WTC11 (cell line): ENCODE measurements at regions not wholly inside any gene's neighbourhood (a gene's known extent, or its start where the extent isn't known, plus 50 kb on each side); places are given as distances from the start of the nearest gene placed in this dataset.

Experiments
- CDX4 ChIP-seq: fragments of 250-450 bp; sonication (Bioruptor Pico); IDR thresholded peaks from 2 replicates; pipeline ENCODE4 v1.9.0; 2021; ENCODE audit warnings: moderate library complexity, mild to moderate bottlenecking, inconsistent platforms, borderline replicate concordance
- SP1 ChIP-seq: sonication (generic); formaldehyde crosslinking; conservative IDR thresholded peaks from 2 replicates; pipeline ENCODE4 v1.8.1; 2022; ENCODE audit warnings: missing genetic modification reagents
- ZNF281 ChIP-seq: sonication (generic); formaldehyde crosslinking; IDR thresholded peaks from 2 replicates; pipeline ENCODE4 v1.8.0; 2023; ENCODE audit warnings: mild to moderate bottlenecking, missing genetic modification reagents
- ZNF512 ChIP-seq: sonication (generic); formaldehyde crosslinking; IDR thresholded peaks from 2 replicates; pipeline ENCODE4 v1.8.1; 2022; ENCODE audit warnings: missing genetic modification reagents, borderline replicate concordance
- TF ChIP-seq, protein P1 (sequence below): fragments of 200-600 bp; IDR thresholded peaks from 2 replicates; pipeline ENCODE4 v1.8.0; 2022; ENCODE audit warnings: antibody characterized with exemption

GRCh38 chr2:58640042-58640441 lies 398.9 kb upstream of the FANCL start:
- TF ChIP-seq CDX4 (CRISPR knock-in tag) (no peak), ZNF281 (no peak), ZNF512 (CRISPR knock-in tag) (no peak), SP1 (CRISPR knock-in tag) (no peak)
- TF ChIP-seq, protein P1, sequence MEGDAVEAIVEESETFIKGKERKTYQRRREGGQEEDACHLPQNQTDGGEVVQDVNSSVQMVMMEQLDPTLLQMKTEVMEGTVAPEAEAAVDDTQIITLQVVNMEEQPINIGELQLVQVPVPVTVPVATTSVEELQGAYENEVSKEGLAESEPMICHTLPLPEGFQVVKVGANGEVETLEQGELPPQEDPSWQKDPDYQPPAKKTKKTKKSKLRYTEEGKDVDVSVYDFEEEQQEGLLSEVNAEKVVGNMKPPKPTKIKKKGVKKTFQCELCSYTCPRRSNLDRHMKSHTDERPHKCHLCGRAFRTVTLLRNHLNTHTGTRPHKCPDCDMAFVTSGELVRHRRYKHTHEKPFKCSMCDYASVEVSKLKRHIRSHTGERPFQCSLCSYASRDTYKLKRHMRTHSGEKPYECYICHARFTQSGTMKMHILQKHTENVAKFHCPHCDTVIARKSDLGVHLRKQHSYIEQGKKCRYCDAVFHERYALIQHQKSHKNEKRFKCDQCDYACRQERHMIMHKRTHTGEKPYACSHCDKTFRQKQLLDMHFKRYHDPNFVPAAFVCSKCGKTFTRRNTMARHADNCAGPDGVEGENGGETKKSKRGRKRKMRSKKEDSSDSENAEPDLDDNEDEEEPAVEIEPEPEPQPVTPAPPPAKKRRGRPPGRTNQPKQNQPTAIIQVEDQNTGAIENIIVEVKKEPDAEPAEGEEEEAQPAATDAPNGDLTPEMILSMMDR = no peak
